MM.1S (cell line): ENCODE measurements at regions not wholly inside any gene's neighbourhood (a gene's known extent, or its start where the extent isn't known, plus 50 kb on each side); places are given as distances from the start of the nearest gene placed in this dataset.

Experiments
- DNase-seq: peaks from one replicate; pipeline ENCODE4 v3.0.0-alpha.2; 2015
- H2AFZ ChIP-seq: fragments of 300-600 bp; sonication (generic); 2 replicates; pipeline ENCODE4 v1.6.0; 2016; ENCODE audit warnings: antibody characterized with exemption, low read length
- H3F3A ChIP-seq: fragments of 300-600 bp; sonication (generic); 2 replicates; pipeline ENCODE4 v1.6.1; 2016; ENCODE audit warnings: mild to moderate bottlenecking, antibody characterized with exemption, low read length, moderate library complexity, mixed read lengths; ENCODE audit not compliant: insufficient read depth
- H3K27ac ChIP-seq: fragments of 300-600 bp; sonication (generic); 2 replicates; pipeline ENCODE4 v1.5.1; 2016; ENCODE audit warnings: mild to moderate bottlenecking, low read length
- H3K27me3 ChIP-seq: fragments of 300-600 bp; sonication (generic); replicated peaks from 2 replicates; pipeline ENCODE4 v1.6.0; 2016; ENCODE audit warnings: low read length; ENCODE audit not compliant: insufficient read depth
- H3K36me3 ChIP-seq: fragments of 300-600 bp; sonication (generic); replicated peaks from 2 replicates; pipeline ENCODE4 v1.6.1; 2016; ENCODE audit warnings: mild to moderate bottlenecking, low read length, mixed read lengths; ENCODE audit not compliant: insufficient read depth
- H3K4me1 ChIP-seq: fragments of 300-600 bp; sonication (generic); 2 replicates; pipeline ENCODE4 v1.6.1; 2016; ENCODE audit warnings: low read length, mixed read lengths
- H3K4me2 ChIP-seq: fragments of 300-600 bp; sonication (generic); 2 replicates; pipeline ENCODE4 v1.6.0; 2016; ENCODE audit warnings: low read depth, low read length
- H3K4me3 ChIP-seq: fragments of 300-600 bp; sonication (generic); 2 replicates; pipeline ENCODE4 v1.5.1; 2016; ENCODE audit warnings: low read length, mixed read lengths
- H3K79me2 ChIP-seq: fragments of 300-600 bp; sonication (generic); 2 replicates; pipeline ENCODE4 v1.6.1; 2016; ENCODE audit warnings: mixed run types, low read length, mixed read lengths
- H3K9ac ChIP-seq: fragments of 300-600 bp; sonication (generic); 2 replicates; pipeline ENCODE4 v1.6.1; 2016; ENCODE audit warnings: low read length, mixed read lengths
- H3K9me2 ChIP-seq: fragments of 300-600 bp; sonication (generic); replicated peaks from 2 replicates; pipeline ENCODE4 v1.6.1; 2016; ENCODE audit warnings: mild to moderate bottlenecking, low read length, mixed read lengths; ENCODE audit not compliant: insufficient read depth
- H3K9me3 ChIP-seq: fragments of 300-600 bp; sonication (generic); replicated peaks from 2 replicates; pipeline ENCODE4 v1.6.1; 2016; ENCODE audit warnings: mild to moderate bottlenecking, low read length, mixed read lengths; ENCODE audit not compliant: insufficient read depth
- H4K20me1 ChIP-seq: fragments of 300-600 bp; sonication (generic); 2 replicates; pipeline ENCODE4 v1.6.1; 2016; ENCODE audit warnings: mild to moderate bottlenecking, low read length, moderate library complexity, mixed read lengths; ENCODE audit not compliant: insufficient read depth
- EZH2 ChIP-seq: fragments of 300-600 bp; sonication (generic); optimal IDR thresholded peaks from 2 replicates; pipeline ENCODE3; 2017; ENCODE audit warnings: low read depth, mild to moderate bottlenecking, antibody characterized with exemption, low read length, mixed read lengths
- EZH2phosphoT487 ChIP-seq: fragments of 300-600 bp; sonication (generic); IDR thresholded peaks from 2 replicates; pipeline ENCODE4 v1.6.1; 2018; ENCODE audit warnings: antibody characterized with exemption, low read length
- TF ChIP-seq, protein P1 (sequence below): fragments of 300-600 bp; sonication (generic); IDR thresholded peaks from 2 replicates; pipeline ENCODE4 v1.5.1; 2016; ENCODE audit warnings: antibody characterized with exemption, low read length, mixed read lengths

DNA sequence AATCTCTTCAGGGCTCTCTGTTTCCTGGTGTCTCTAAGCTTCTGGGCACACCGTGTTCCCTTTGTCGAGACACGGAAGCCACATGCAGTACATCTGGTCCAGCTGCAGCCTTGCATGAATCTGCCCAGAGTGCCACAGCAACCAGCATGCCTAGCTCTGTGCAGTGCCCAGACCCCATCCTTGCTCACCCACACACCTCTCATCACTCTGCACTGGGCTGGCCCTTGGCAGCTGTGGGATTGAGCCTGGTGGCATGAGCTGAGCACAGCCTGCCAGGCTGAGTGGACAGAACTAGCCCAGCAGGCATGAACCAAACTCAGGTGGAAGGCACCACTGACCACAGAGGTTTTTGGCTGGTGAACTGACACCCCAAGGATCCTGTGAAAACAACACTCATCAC is 279.9 kb downstream of the ATXN7L3B start:
- no peaks in the 10 kb centered on the region for H3K9me3 ChIP-seq
- no peaks in the 10 kb centered on the region for H4K20me1 ChIP-seq
- H3F3A ChIP-seq: no peaks in the 10 kb centered on the region
- no peak overlapping the region for H2AFZ ChIP-seq
- H3K9ac ChIP-seq: no peak overlapping the region
- no peaks in the 10 kb centered on the region for H3K9me2 ChIP-seq
- H3K36me3 ChIP-seq: no peaks in the 10 kb centered on the region
- no peak overlapping the region for H3K4me2 ChIP-seq
- no peaks in the 10 kb centered on the region for H3K27me3 ChIP-seq
- H3K79me2 ChIP-seq: no peaks in the 10 kb centered on the region
- H3K4me1 ChIP-seq: no peaks in the 10 kb centered on the region
- H3K4me3 ChIP-seq: no peak overlapping the region
- no peak for DNase-seq
- TF ChIP-seq EZH2phosphoT487 (no peak), EZH2 (no peak)
- TF ChIP-seq, protein P1, sequence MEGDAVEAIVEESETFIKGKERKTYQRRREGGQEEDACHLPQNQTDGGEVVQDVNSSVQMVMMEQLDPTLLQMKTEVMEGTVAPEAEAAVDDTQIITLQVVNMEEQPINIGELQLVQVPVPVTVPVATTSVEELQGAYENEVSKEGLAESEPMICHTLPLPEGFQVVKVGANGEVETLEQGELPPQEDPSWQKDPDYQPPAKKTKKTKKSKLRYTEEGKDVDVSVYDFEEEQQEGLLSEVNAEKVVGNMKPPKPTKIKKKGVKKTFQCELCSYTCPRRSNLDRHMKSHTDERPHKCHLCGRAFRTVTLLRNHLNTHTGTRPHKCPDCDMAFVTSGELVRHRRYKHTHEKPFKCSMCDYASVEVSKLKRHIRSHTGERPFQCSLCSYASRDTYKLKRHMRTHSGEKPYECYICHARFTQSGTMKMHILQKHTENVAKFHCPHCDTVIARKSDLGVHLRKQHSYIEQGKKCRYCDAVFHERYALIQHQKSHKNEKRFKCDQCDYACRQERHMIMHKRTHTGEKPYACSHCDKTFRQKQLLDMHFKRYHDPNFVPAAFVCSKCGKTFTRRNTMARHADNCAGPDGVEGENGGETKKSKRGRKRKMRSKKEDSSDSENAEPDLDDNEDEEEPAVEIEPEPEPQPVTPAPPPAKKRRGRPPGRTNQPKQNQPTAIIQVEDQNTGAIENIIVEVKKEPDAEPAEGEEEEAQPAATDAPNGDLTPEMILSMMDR: no peak
- H3K27ac ChIP-seq: no peak overlapping the region

DNA sequence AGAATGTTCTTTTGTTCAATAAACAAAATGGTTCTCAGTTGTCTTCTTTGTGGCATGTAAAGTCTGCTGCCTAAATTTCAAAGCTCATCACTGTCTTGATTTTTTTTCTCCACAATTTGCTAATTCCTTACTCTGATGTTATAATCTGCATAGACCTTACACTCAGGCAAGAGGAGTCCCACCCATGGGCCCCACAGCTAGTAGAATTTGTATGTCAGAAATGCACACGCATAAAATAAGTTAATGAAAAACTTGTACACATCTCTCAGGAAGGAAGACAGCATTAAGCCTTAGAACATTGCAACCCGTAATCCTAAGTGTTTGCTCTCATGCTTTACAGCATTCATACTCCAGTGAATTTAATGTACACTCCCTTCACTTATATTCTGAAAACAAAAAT is 280.8 kb downstream of the ATXN7L3B start:
- no peak overlapping the region for H2AFZ ChIP-seq
- DNase-seq: no peak
- H3K79me2 ChIP-seq: no peaks in the 10 kb centered on the region
- H3K36me3 ChIP-seq: no peaks in the 10 kb centered on the region
- no peaks in the 10 kb centered on the region for H3K9me2 ChIP-seq
- H4K20me1 ChIP-seq: no peaks in the 10 kb centered on the region
- no peaks in the 10 kb centered on the region for H3K4me1 ChIP-seq
- no peaks in the 10 kb centered on the region for H3K27me3 ChIP-seq
- H3K9me3 ChIP-seq: no peaks in the 10 kb centered on the region
- H3K4me3 ChIP-seq: no peak overlapping the region
- TF ChIP-seq EZH2phosphoT487: no peak
- TF ChIP-seq EZH2: no peak
- TF ChIP-seq, protein P1: no peak
- H3K27ac ChIP-seq: no peak overlapping the region
- H3F3A ChIP-seq: no peaks in the 10 kb centered on the region
- no peak overlapping the region for H3K9ac ChIP-seq
- no peak overlapping the region for H3K4me2 ChIP-seq

DNA sequence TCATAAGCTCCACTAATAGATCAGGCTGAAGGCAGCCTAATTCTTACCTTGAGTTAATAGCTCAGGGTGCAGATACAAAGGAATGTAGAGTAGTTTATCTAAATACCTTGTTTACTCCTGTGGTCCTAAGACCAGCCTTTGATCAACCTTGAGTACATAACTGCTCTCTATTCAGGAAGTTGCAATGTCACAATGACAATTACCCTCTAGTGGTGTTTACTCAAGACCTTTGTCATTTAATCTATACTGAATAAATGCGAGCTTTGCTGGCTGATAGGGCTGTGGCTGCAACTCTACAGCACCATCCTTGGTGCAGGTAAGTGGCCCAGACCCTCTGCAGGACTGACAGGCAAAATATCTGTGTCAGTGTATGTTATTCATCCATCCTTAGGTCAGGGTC is 282.7 kb downstream of the ATXN7L3B start:
- Histone ChIP-seq H3K4me2 (no peak overlapping the region), H3K9me2 (no peaks in the 10 kb centered on the region), H3K27me3 (no peaks in the 10 kb centered on the region), H3K9ac (no peak overlapping the region), H3K4me1 (no peaks in the 10 kb centered on the region), H3K4me3 (no peak overlapping the region), H4K20me1 (no peaks in the 10 kb centered on the region), H3K79me2 (no peaks in the 10 kb centered on the region), H2AFZ (no peak overlapping the region), H3K9me3 (no peaks in the 10 kb centered on the region), H3F3A (no peaks in the 10 kb centered on the region), H3K36me3 (no peaks in the 10 kb centered on the region), H3K27ac (no peak overlapping the region)
- TF ChIP-seq, protein P1: no peak
- TF ChIP-seq EZH2: no peak
- TF ChIP-seq EZH2phosphoT487: no peak
- DNase-seq: no peak
